Heart right ventricle (tissue), 16 donors: ENCODE measurements at regions not wholly inside any gene's neighbourhood (a gene's known extent, or its start where the extent isn't known, plus 50 kb on each side); places are given as distances from the start of the nearest gene placed in this dataset.

Experiments used
- ATAC-seq, 8 donors: fragments of 200-7000 bp; cut with Tn5 transposase; one replicate each; pipeline ENCODE4 v1.9.1; 2020; ENCODE audit warnings: mild to moderate bottlenecking in 8 of 8, moderate library complexity in 8 of 8, moderate number of reproducible peaks in 1 of 8
- DNase-seq, 2 donors: peaks; one replicate each; pipeline ENCODE4 v3.0.0-alpha.2; 2020
- H3K27ac ChIP-seq, 10 donors: fragments of 200-600 bp; sonication (generic) in 2 of 10; one replicate each; pipeline versions ENCODE4 v1.5.0 to v1.8.0; 2020 to 2022; ENCODE audit warnings: mild to moderate bottlenecking in 3 of 10
- H3K27me3 ChIP-seq, 7 donors: fragments of 200-600 bp; one replicate each; pipeline ENCODE4 v1.8.0; 2021 to 2022; ENCODE audit warnings: mild to moderate bottlenecking in 2 of 7
- H3K36me3 ChIP-seq, 9 donors: fragments of 200-600 bp; sonication (generic) in 1 of 9; one replicate each; pipeline versions ENCODE4 v1.5.0 to v1.8.0; 2020 to 2022; ENCODE audit warnings: mild to moderate bottlenecking in 2 of 9
- H3K4me1 ChIP-seq, 9 donors: fragments of 200-600 bp; sonication (generic) in 1 of 9; one replicate each; pipeline versions ENCODE4 v1.5.0 to v1.8.0; 2020 to 2022; ENCODE audit warnings: mild to moderate bottlenecking in 4 of 9
- H3K4me3 ChIP-seq, 10 donors: fragments of 200-600 bp; sonication (generic) in 2 of 10; one replicate each; pipeline versions ENCODE4 v1.5.0 to v1.8.0; 2020 to 2022; ENCODE audit warnings: mild to moderate bottlenecking in 7 of 10, moderate library complexity in 2 of 10
- H3K9me3 ChIP-seq, 11 donors: fragments of 200-600 bp in 10 of 11; sonication (generic) in 2 of 11; one replicate each; pipeline versions ENCODE4 v1.5.0 to v1.8.0; 2013 to 2022; ENCODE audit warnings: mild to moderate bottlenecking in 2 of 11, control low read depth in 1 of 11, moderate library complexity in 1 of 11
- whole genome bisulfite sequencing, 2 donors: extraction: QIAGEN DNeasy Blood & Tissue Kit; methylation state at CpG; one replicate each; pipeline ENCODE4 v1.1.7; 2013; ENCODE audit warnings: inconsistent platforms in 1 of 2; 5-methylcytosine and 5-hydroxymethylcytosine counted together
- intact Hi-C, 10 donors: fragments of 100-400 bp; cut with DNase I; formaldehyde crosslinking; loops; one replicate each; pipeline versions ENCODE4 v1.11.1 to v1.14.2; 2022
- TF ChIP-seq, protein P1 (sequence below), 9 donors: fragments of 200-600 bp; sonication (generic) in 2 of 9; IDR thresholded peaks; one replicate each; pipeline versions ENCODE4 v1.5.0 to v1.8.0; 2021 to 2022; ENCODE audit warnings: antibody characterized with exemption in 9 of 9, mild to moderate bottlenecking in 5 of 9, moderate library complexity in 1 of 9
- donor health status: Arrhythmogenic right ventricular cardiomyopathy.
- donor health status: ischemic (EF 13 %, LVEDD 7.1; RV severe dilation, severe dysfunction).
- donor health status: healthy with polysubstance abuse.
- donor health status: DM: no; HTN: yes; CAD: no.
- donor health status: DM: no; HTN: no; CAD: no.
- donor health status: ischemic (EF 25% LVEDD 6.9; RV normal size, moderate dysfunction).
- donor health status: ischemic (EF 25% LVEDD 5.7; RV mildly dilated, moderate dysfunction).
- donor health status: healthy.
- donor health status: DM: yes; HTN: yes; CAD: no.
- donor health status: Ischemic cardiomyopathy.
- donor health status: ischemic (EF 35%, LVEDD 5.7; RV mildly dilated, moderate dysfunction).
- donor health status: nonischemic (EF 11% LVEDD 7.7; RV severe dilation, severe dysfunction).
- donor health status: DM: yes; HTN: yes; CAD: no.
- donor health status: PGD.
- donor health status: ischemic (EF 29% LVEDD 5.4; RV normal size, mild dysfunction).
- donor health status: nonischemic (EF 23%, LVEDD 6.1; RV moderate dilation, normal function).

DNA sequence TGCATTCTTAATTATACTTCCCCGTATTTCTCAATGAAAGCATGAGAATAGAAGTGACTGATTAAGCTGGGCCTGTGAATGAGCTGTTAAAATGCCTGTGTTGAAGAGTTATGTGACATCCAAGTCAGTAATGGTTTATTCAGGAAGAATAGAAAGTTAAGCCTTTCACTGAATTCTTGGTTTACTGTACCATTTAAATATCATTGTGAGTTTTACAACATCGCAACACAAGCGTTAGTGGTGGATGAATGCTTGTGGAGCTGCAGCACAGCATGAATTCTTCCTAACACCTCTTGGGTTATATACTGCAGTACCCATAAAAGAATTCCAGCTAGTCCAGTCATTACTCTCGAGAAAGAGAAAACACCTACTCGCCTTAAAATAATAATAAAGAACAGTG is 257.8 kb downstream of the JRKL start:
- intact Hi-C loops: no loop called here
- ATAC-seq: no peak
- 70 to 72% methylated on average over 5 of the region's 5 CpGs for whole genome bisulfite sequencing, 2 donors

DNA sequence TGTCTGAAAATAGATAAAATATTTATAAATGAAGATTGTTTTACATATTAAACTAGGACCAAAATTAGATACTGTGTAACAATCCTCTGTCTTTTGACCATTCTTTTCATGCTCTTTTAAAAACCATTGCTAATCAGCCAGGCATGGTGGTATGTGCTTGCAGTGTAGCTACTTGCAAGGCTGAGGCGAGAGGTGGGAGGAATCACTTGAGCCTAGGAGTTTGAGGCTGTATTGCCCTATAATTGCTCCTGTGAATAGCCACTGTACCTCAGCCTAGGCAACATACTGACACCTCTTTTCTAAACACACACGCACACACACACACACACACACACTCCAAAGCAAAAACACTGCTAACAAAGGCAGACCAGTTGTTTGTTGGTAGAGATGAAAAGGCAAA is 259.2 kb downstream of the JRKL start:
- intact Hi-C loops: no loop called here
- WGBS, 2 donors: 72 to 81% methylated on average over 2 of the region's 2 CpGs
- Histone ChIP-seq H3K36me3 (no peaks in the 10 kb centered on the region), H3K27me3 (no peaks in the 10 kb centered on the region), H3K4me1 (no peaks in the 10 kb centered on the region), H3K4me3 (no peak overlapping the region), H3K27ac (no peak overlapping the region), H3K9me3 (no peaks in the 10 kb centered on the region)
- TF ChIP-seq, protein P1, sequence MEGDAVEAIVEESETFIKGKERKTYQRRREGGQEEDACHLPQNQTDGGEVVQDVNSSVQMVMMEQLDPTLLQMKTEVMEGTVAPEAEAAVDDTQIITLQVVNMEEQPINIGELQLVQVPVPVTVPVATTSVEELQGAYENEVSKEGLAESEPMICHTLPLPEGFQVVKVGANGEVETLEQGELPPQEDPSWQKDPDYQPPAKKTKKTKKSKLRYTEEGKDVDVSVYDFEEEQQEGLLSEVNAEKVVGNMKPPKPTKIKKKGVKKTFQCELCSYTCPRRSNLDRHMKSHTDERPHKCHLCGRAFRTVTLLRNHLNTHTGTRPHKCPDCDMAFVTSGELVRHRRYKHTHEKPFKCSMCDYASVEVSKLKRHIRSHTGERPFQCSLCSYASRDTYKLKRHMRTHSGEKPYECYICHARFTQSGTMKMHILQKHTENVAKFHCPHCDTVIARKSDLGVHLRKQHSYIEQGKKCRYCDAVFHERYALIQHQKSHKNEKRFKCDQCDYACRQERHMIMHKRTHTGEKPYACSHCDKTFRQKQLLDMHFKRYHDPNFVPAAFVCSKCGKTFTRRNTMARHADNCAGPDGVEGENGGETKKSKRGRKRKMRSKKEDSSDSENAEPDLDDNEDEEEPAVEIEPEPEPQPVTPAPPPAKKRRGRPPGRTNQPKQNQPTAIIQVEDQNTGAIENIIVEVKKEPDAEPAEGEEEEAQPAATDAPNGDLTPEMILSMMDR (IDR thresholded peaks at IDR 0.05): no peak
- DNase-seq (no peak), ATAC-seq (no peak)

More for the DNA sequence above, 257.8 kb downstream of the JRKL start:
- Histone ChIP-seq H3K9me3 (no peaks in the 10 kb centered on the region), H3K27ac (no peak overlapping the region), H3K4me1 (no peaks in the 10 kb centered on the region), H3K4me3 (no peak overlapping the region), H3K27me3 (no peaks in the 10 kb centered on the region), H3K36me3 (no peaks in the 10 kb centered on the region)
- DNase-seq: no peak
- TF ChIP-seq, protein P1 (IDR thresholded peaks at IDR 0.05): no peak

DNA sequence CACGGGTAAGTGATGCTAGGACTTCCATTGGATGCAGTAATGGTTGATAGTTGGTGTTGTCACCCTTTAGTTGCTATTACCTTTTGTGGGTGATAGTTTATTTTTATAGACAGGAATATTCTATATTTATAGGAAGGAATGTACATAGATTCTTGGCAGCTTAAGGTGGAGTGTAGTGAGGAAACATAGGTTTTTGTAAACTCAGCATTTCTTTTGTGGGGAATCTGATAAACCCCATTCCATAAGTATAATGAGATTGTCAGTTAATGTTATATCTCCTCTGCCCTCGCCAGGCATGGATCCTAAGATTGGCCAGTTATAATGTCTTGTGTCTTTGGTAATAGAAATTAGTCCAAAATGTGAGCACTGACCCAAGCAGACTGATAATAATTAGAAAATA is 262.7 kb downstream of the JRKL start:
- no peak for DNase-seq
- no peak for ATAC-seq
- TF ChIP-seq, protein P1 (IDR thresholded peaks at IDR 0.05): no peak
- Histone ChIP-seq H3K4me1 (no peaks in the 10 kb centered on the region), H3K9me3 (no peaks in the 10 kb centered on the region), H3K4me3 (no peak overlapping the region), H3K27me3 (no peaks in the 10 kb centered on the region), H3K27ac (no peak overlapping the region), H3K36me3 (no peaks in the 10 kb centered on the region)
- intact Hi-C loops: no loop called here
- 80 to 83% methylated on average over 2 of the region's 2 CpGs for WGBS, 2 donors

DNA sequence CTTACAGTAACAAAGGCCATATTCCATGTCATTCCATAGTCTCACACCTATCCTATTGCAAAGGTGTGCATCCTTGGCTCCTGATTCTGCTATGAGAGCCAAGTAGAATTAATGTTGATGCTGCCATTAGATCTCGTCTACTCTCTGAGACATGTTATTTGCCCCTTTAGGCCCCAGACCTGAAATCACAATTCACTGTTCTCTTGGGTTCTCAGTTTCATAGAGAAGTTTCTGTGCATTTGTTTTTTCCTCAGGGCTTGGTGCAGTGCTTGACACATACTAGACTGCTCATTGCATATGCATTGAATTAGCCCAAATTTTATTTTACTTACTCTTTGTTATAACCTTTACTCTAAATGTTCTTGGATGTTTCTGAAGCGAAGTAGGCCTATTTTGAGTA is 265.7 kb downstream of the JRKL start:
- WGBS, 2 donors: 80 to 87% methylated on average over 2 of the region's 2 CpGs
- intact Hi-C loops: no loop called here
- H3K4me3 ChIP-seq: no peak overlapping the region
- ATAC-seq: no peak
- H3K4me1 ChIP-seq: no peaks in the 10 kb centered on the region
- DNase-seq: no peak
- no peak overlapping the region for H3K27ac ChIP-seq
- H3K9me3 ChIP-seq: no peaks in the 10 kb centered on the region
- TF ChIP-seq, protein P1 (IDR thresholded peaks at IDR 0.05): no peak
- H3K36me3 ChIP-seq: no peaks in the 10 kb centered on the region
- H3K27me3 ChIP-seq: no peaks in the 10 kb centered on the region

DNA sequence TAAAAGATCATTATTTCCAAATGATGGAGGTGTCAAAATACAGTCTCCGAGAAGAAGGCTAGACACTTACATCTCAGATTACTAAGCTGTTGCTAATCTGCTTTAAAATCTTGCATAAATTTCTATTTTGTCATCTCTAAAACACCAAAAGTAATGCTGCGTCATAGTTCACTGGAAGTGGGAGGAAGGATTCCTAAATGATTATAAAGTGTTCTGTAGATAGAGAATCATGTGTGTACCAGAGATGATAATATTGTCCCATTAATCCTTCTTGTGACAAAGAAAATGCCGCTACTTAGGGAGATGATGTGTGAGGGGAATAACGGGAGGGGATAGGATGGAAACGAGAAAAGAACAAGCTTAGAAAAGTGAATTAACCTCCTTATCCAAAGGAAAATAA is 268.6 kb downstream of the JRKL start:
- intact Hi-C loops: no loop called here
- H3K4me1 ChIP-seq: no peaks in the 10 kb centered on the region
- no peak overlapping the region for H3K4me3 ChIP-seq
- H3K36me3 ChIP-seq: no peaks in the 10 kb centered on the region
- H3K27me3 ChIP-seq: no peaks in the 10 kb centered on the region
- TF ChIP-seq, protein P1 (IDR thresholded peaks at IDR 0.05): no peak
- no peaks in the 10 kb centered on the region for H3K9me3 ChIP-seq
- H3K27ac ChIP-seq: no peak overlapping the region
- 81 to 86% methylated on average over 5 of the region's 5 CpGs for WGBS, 2 donors
- DNase-seq: no peak
- ATAC-seq: no peak
